ENCODE measurements at regions not wholly inside any gene's neighbourhood (a gene's known extent, or its start where the extent isn't known, plus 50 kb on each side); places are given as distances from the start of the nearest gene placed in this dataset.
"Not testable (repeated sequence)": the region's sequence is repeated elsewhere in the genome, so short reads cannot be mapped to it uniquely, and the experiment has no call there.

DNA sequence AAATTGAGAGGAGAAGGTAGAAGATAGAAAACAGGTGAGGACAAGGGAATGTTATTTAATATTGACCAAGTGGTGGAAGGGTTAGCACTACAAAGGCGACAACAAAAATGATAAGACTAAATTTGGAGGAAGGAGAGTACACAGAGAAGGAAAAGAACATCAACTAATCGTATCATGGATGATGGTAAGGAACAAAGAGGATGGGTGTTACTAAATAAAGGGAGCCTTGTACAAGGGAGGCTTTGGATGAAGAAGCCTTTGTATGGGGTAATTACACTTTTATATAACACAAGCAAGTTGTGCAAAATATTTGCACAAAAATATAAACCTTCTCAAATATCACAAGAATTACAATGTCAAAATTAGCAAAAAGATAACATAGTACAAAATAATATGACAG lies 125.7 kb downstream of the ZNF608 start:
- no peak for ATAC-seq (ENCODE audit: low FRiP score)
- no peak for DNase-seq
- H3K27me3 ChIP-seq (ENCODE audit: control insufficient read depth in 1 of 2, insufficient read depth in 2 of 2, low read length in 1 of 2): no peaks in the 10 kb centered on the region
- H3K9me3 ChIP-seq (ENCODE audit: control insufficient read depth, low read length): no peaks in the 10 kb centered on the region
- intact Hi-C loops (cut with DNase I): no loop called here
- H3K4me1 ChIP-seq (ENCODE audit: control insufficient read depth in 1 of 2, insufficient read depth in 2 of 2, low read length in 2 of 2): no peaks in the 10 kb centered on the region
- H3K36me3 ChIP-seq (ENCODE audit: control insufficient read depth in 1 of 2, insufficient read depth in 2 of 2, low read length in 1 of 2): no peaks in the 10 kb centered on the region
- 90 to 96% methylated on average over 2 of the region's 2 CpGs for WGBS, 2 donors
- H3K27ac ChIP-seq (ENCODE audit: low read depth in 1 of 2, low read length in 2 of 2): no peak overlapping the region
- H3K4me3 ChIP-seq (ENCODE audit: low read length in 2 of 2): no peak overlapping the region

DNA sequence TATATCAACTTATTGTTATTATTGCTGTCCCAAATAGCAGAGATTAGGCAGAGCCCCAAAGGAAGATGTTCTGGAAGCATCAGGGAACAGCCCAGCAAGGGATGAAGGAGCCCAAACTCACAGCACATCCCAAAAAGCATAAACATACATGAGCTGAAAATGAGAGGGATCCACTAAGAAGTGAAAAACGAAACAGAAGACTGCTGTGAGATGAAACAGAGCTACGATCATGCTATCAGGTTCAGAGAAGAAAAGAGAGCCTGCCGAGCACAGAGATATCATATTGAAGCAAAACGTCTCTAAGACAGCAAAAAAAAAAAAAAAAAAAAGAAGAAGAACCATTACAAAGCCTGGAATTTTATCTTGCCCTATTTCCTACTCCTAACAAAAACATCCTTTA lies 127.3 kb downstream of the ZNF608 start:
- H3K27ac ChIP-seq (ENCODE audit: low read depth in 1 of 2, low read length in 2 of 2): no peak overlapping the region
- H3K4me1 ChIP-seq (ENCODE audit: control insufficient read depth in 1 of 2, insufficient read depth in 2 of 2, low read length in 2 of 2): no peaks in the 10 kb centered on the region
- H3K27me3 ChIP-seq (ENCODE audit: control insufficient read depth in 1 of 2, insufficient read depth in 2 of 2, low read length in 1 of 2): no peaks in the 10 kb centered on the region
- intact Hi-C loops (cut with DNase I): no loop called here
- no peak for DNase-seq
- H3K9me3 ChIP-seq (ENCODE audit: control insufficient read depth, low read length): no peaks in the 10 kb centered on the region
- ATAC-seq (ENCODE audit: low FRiP score): no peak
- WGBS, 2 donors: 81 to 85% methylated on average over 4 of the region's 4 CpGs
- no peak overlapping the region for H3K4me3 ChIP-seq (ENCODE audit: low read length in 2 of 2)
- H3K36me3 ChIP-seq (ENCODE audit: control insufficient read depth in 1 of 2, insufficient read depth in 2 of 2, low read length in 1 of 2): no peaks in the 10 kb centered on the region

DNA sequence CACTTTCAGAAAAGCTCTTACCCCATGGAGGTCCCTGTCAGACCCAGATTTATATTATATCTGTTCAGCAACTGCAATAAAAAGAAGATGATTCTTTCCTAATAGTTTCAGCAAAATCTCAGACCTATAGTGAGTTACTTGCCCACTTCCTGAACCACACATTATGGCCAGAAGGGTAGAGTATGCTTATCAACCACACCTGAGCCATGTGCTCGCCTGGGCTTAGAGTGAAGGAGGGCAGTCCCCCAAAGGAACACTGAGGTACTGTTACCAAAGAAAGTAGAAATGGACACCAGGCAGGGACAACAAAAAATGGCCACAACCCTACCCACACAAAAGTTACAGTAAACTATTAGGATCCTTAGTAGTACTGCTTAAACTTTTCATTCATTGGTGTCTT lies 128.7 kb downstream of the ZNF608 start:
- Histone ChIP-seq H3K4me1 (ENCODE audit: control insufficient read depth in 1 of 2, insufficient read depth in 2 of 2, low read length in 2 of 2) (no peaks in the 10 kb centered on the region), H3K27ac (ENCODE audit: low read depth in 1 of 2, low read length in 2 of 2) (no peak overlapping the region), H3K36me3 (ENCODE audit: control insufficient read depth in 1 of 2, insufficient read depth in 2 of 2, low read length in 1 of 2) (no peaks in the 10 kb centered on the region), H3K27me3 (ENCODE audit: control insufficient read depth in 1 of 2, insufficient read depth in 2 of 2, low read length in 1 of 2) (no peaks in the 10 kb centered on the region), H3K4me3 (ENCODE audit: low read length in 2 of 2) (no peak overlapping the region), H3K9me3 (ENCODE audit: control insufficient read depth, low read length) (no peaks in the 10 kb centered on the region)
- 96 to 97% methylated on average over 1 of the region's 1 CpG for WGBS, 2 donors
- ATAC-seq (ENCODE audit: low FRiP score) (no peak), DNase-seq (no peak)
- intact Hi-C loops (cut with DNase I): no loop called here

DNA sequence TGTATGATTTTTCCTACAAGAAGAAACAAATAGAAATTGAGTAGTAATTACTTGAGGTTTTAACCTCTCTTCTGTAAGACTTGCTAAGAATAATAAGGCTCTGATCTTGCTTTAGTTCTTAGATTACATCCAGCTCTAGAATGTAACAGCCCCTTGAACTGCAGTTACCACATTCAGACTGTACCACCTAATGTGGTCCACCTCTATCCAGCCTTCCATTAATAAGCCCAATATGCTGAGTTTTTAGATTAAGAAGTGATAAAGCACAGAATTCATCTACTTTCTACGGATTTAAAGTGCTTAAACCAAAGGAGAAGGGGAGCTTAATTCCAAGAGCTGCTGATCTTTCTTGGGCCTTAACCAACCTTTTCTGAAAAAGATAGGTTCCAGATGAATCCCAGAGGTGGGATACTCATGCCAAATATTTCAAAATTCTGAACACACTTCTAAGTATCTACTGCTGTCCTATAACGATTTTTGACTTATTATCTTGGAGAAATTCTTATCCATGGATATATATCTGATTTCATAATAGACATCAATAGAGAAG lies 131.5 kb downstream of the ZNF608 start:
- 70 to 73% methylated on average over 2 of the region's 2 CpGs for WGBS, 2 donors
- Histone ChIP-seq H3K36me3 (ENCODE audit: control insufficient read depth in 1 of 2, insufficient read depth in 2 of 2, low read length in 1 of 2) (no peaks in the 10 kb centered on the region), H3K4me3 (ENCODE audit: low read length in 2 of 2) (no peak overlapping the region), H3K4me1 (ENCODE audit: control insufficient read depth in 1 of 2, insufficient read depth in 2 of 2, low read length in 2 of 2) (no peaks in the 10 kb centered on the region), H3K27ac (ENCODE audit: low read depth in 1 of 2, low read length in 2 of 2) (no peak overlapping the region), H3K27me3 (ENCODE audit: control insufficient read depth in 1 of 2, insufficient read depth in 2 of 2, low read length in 1 of 2) (no peaks in the 10 kb centered on the region), H3K9me3 (ENCODE audit: control insufficient read depth, low read length) (no peaks in the 10 kb centered on the region)
- ATAC-seq (ENCODE audit: low FRiP score): no peak
- no peak for DNase-seq
- intact Hi-C loops (cut with DNase I): no loop called here

DNA sequence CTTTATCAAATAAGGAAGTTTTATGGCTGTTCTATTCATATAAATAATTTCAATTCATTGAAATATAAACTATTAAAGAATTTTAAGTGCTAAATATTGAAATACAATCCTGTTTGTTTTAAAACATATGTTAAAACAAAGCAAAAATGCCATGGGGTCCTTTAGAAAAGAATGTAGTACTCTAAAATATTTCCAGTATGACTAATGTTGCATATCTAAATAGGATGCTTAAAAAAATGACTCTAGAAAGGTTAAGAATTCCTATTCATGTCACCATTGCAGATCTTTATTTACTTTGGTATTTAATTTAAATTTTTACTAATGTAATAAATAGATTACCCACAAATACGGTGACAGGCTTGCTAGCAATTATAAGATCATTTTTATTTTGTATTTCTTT lies 132.3 kb downstream of the ZNF608 start:
- WGBS, 2 donors: 37 to 48% methylated on average over 1 of the region's 1 CpG
- Histone ChIP-seq H3K27ac (ENCODE audit: low read depth in 1 of 2, low read length in 2 of 2) (no peak overlapping the region), H3K27me3 (ENCODE audit: control insufficient read depth in 1 of 2, insufficient read depth in 2 of 2, low read length in 1 of 2) (no peaks in the 10 kb centered on the region), H3K4me1 (ENCODE audit: control insufficient read depth in 1 of 2, insufficient read depth in 2 of 2, low read length in 2 of 2) (no peaks in the 10 kb centered on the region), H3K9me3 (ENCODE audit: control insufficient read depth, low read length) (no peaks in the 10 kb centered on the region), H3K4me3 (ENCODE audit: low read length in 2 of 2) (no peak overlapping the region), H3K36me3 (ENCODE audit: control insufficient read depth in 1 of 2, insufficient read depth in 2 of 2, low read length in 1 of 2) (no peaks in the 10 kb centered on the region)
- intact Hi-C loops (cut with DNase I): no loop called here
- no peak for DNase-seq
- no peak for ATAC-seq (ENCODE audit: low FRiP score)

DNA sequence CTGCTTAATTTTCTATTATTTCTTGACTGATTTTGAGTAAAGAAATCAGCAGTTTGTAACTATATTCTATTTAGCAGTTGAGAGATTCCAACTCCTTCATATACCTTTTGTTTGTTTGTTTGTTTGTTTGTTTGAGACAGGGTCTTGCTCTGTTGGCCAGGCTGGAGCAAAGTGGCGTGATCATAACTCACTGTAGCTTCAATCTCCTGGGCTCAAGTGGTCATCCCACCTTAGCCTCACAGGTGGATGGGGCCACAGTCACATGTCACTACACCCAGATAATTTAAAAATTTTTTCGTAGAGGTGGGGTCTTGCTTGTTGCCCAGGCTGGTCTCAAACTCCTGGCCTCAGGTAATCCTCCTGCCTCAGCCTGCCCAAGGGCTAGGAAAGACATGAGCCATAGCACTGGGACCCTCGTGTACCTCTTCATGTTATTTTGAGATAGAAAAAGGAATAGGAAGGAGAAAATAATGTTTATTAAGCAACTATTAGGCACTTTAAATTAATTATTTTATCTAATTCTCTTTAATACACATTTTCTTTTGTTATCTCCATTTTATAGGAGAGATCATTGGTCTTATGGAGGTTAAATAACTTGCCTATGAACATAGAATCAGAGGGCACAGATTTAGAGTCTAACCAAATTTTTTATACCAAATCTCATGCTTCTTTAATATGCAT lies 133.0 kb downstream of the ZNF608 start:
- DNase-seq: no peak
- Histone ChIP-seq H3K4me1 (ENCODE audit: control insufficient read depth in 1 of 2, insufficient read depth in 2 of 2, low read length in 2 of 2) (no peaks in the 10 kb centered on the region), H3K27me3 (ENCODE audit: control insufficient read depth in 1 of 2, insufficient read depth in 2 of 2, low read length in 1 of 2) (no peaks in the 10 kb centered on the region), H3K4me3 (ENCODE audit: low read length in 2 of 2) (no peak overlapping the region), H3K9me3 (ENCODE audit: control insufficient read depth, low read length) (no peaks in the 10 kb centered on the region), H3K27ac (ENCODE audit: low read depth in 1 of 2, low read length in 2 of 2) (no peak overlapping the region), H3K36me3 (ENCODE audit: control insufficient read depth in 1 of 2, insufficient read depth in 2 of 2, low read length in 1 of 2) (no peaks in the 10 kb centered on the region)
- no peak for ATAC-seq (ENCODE audit: low FRiP score)
- intact Hi-C loops (cut with DNase I): no loop called here
- WGBS, 2 donors: 93 to 96% methylated on average over 3 of the region's 3 CpGs

DNA sequence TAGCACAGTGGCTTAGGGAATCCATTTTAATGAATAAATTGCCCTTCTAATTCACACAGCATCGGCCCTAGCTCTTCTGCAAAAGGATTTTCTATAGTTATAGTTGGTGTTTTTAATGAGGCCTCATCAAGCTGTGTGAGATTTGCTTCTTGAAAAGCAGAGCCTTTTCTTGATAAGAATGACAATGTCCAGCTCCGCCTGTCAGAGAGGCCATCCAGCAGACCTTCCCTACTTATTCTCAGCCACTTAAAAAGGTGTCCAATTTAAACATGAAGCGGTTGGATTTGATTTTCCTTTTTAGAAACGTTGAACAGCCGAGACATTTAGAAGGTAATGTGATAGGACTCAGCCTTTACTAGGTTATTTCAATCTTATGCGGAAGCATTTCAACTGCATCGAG lies 134.4 kb downstream of the ZNF608 start:
- H3K4me1 ChIP-seq (ENCODE audit: control insufficient read depth in 1 of 2, insufficient read depth in 2 of 2, low read length in 2 of 2): no peaks in the 10 kb centered on the region
- intact Hi-C loops (cut with DNase I): no loop called here
- no peaks in the 10 kb centered on the region for H3K36me3 ChIP-seq (ENCODE audit: control insufficient read depth in 1 of 2, insufficient read depth in 2 of 2, low read length in 1 of 2)
- no peaks in the 10 kb centered on the region for H3K9me3 ChIP-seq (ENCODE audit: control insufficient read depth, low read length)
- DNase-seq (no peak), ATAC-seq (ENCODE audit: low FRiP score) (no peak)
- H3K27ac ChIP-seq (ENCODE audit: low read depth in 1 of 2, low read length in 2 of 2): no peak overlapping the region
- H3K27me3 ChIP-seq (ENCODE audit: control insufficient read depth in 1 of 2, insufficient read depth in 2 of 2, low read length in 1 of 2): no peaks in the 10 kb centered on the region
- 72 to 87% methylated on average over 7 of the region's 7 CpGs for WGBS, 2 donors
- H3K4me3 ChIP-seq (ENCODE audit: low read length in 2 of 2): no peak overlapping the region

DNA sequence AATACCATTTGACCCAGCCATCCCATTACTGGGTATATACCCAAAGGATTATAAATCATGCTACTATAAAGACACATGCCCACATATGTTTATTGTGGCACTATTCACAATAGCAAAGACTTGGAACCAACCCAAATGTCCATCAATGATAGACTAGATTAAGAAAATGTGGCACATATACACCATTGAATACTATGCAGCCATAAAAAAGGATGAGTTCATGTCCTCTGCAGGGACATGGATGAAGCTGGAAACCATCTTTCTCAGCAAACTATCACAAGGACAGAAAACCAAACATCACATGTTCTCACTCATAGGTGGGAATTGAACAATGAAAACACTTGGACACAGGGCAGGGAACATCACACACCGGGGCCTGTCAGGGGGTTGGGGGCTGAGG lies 135.2 kb downstream of the ZNF608 start:
- 100% methylated on average over 1 of the region's 1 CpG for WGBS, 2 donors
- H3K9me3 ChIP-seq (ENCODE audit: control insufficient read depth, low read length); DNase-seq; intact Hi-C loops (cut with DNase I); H3K27ac ChIP-seq (ENCODE audit: low read depth in 1 of 2, low read length in 2 of 2); ATAC-seq (ENCODE audit: low FRiP score); H3K4me1 ChIP-seq (ENCODE audit: control insufficient read depth in 1 of 2, insufficient read depth in 2 of 2, low read length in 2 of 2); H3K36me3 ChIP-seq (ENCODE audit: control insufficient read depth in 1 of 2, insufficient read depth in 2 of 2, low read length in 1 of 2); H3K27me3 ChIP-seq (ENCODE audit: control insufficient read depth in 1 of 2, insufficient read depth in 2 of 2, low read length in 1 of 2); H3K4me3 ChIP-seq (ENCODE audit: low read length in 2 of 2): not testable (repeated sequence)

DNA sequence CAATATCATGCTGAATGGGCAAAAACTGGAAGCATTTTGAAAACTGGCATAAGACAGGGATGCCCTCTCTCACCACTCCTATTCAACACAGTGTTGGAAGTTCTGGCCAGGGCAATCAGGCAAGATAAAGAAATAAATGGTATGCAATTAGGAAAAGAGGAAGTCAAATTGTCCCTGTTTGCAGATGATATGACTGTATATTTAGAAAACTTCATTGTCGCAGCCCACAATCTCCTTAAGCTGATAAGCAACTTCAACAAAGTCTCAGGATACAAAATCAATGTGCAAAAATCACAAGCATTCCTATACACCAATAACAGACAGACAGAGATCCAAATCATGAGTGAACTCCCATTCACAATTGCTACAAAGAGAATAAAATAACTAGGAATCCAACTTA lies 136.8 kb downstream of the ZNF608 start:
- intact Hi-C loops (cut with DNase I); H3K27ac ChIP-seq (ENCODE audit: low read depth in 1 of 2, low read length in 2 of 2); H3K4me3 ChIP-seq (ENCODE audit: low read length in 2 of 2); ATAC-seq (ENCODE audit: low FRiP score); DNase-seq; H3K9me3 ChIP-seq (ENCODE audit: control insufficient read depth, low read length); H3K36me3 ChIP-seq (ENCODE audit: control insufficient read depth in 1 of 2, insufficient read depth in 2 of 2, low read length in 1 of 2); H3K4me1 ChIP-seq (ENCODE audit: control insufficient read depth in 1 of 2, insufficient read depth in 2 of 2, low read length in 2 of 2); H3K27me3 ChIP-seq (ENCODE audit: control insufficient read depth in 1 of 2, insufficient read depth in 2 of 2, low read length in 1 of 2): not testable (repeated sequence)
- 94 to 95% methylated on average over 1 of the region's 1 CpG for WGBS, 2 donors
